HK-2 (cell line): ENCODE measurements at regions not wholly inside any gene's neighbourhood (a gene's known extent, or its start where the extent isn't known, plus 50 kb on each side); places are given as distances from the start of the nearest gene placed in this dataset.
"Not testable (repeated sequence)": the region's sequence is repeated elsewhere in the genome, so short reads cannot be mapped to it uniquely, and the experiment has no call there.

ENCODE experiments used
- DNase-seq: peaks from one replicate; pipeline ENCODE4 v3.0.0-alpha.2; 2018; ENCODE audit not compliant: unreplicated experiment

GRCh38 chr13:50643060-50643459 is 200.4 kb downstream of the DLEU7 start:
- DNase-seq, result no peak

GRCh38 chr13:50644081-50644871 is 199.2 kb downstream of the DLEU7 start:
- no peak for DNase-seq

GRCh38 chr13:50645092-50645491 is 198.4 kb downstream of the DLEU7 start:
- no peak for DNase-seq

GRCh38 chr13:50646070-50646469 is 197.4 kb downstream of the DLEU7 start:
- no peak for DNase-seq

GRCh38 chr13:50649211-50649610 is 194.3 kb downstream of the DLEU7 start:
- DNase-seq, result no peak

GRCh38 chr13:50650592-50651504 is 192.6 kb downstream of the DLEU7 start:
- DNase-seq, result no peak

- DNase-seq, result no peak
Measured at GRCh38 chr13:50651922-50652321, 191.6 kb downstream of the DLEU7 start.

- no peak for DNase-seq
Measured at GRCh38 chr13:50654331-50654730, 189.2 kb downstream of the DLEU7 start.

- DNase-seq, result not testable (repeated sequence)
Measured at GRCh38 chr13:50661881-50662280, 181.6 kb downstream of the DLEU7 start.

- no peak for DNase-seq
Measured at GRCh38 chr13:50664951-50665350, 178.5 kb downstream of the DLEU7 start.

GRCh38 chr13:50668049-50668448 is 175.4 kb downstream of the DLEU7 start:
- no peak for DNase-seq

- DNase-seq, result no peak
Measured at GRCh38 chr13:50668691-50669271, 174.7 kb downstream of the DLEU7 start.

- no peak for DNase-seq
Measured at GRCh38 chr13:50670272-50670671, 173.2 kb downstream of the DLEU7 start.

GRCh38 chr13:50670847-50671496 is 172.5 kb downstream of the DLEU7 start:
- DNase-seq, result no peak

- no peak for DNase-seq
Measured at GRCh38 chr13:50671497-50671850, 172.0 kb downstream of the DLEU7 start.

- no peak for DNase-seq
Measured at GRCh38 chr13:50672025-50672424, 171.5 kb downstream of the DLEU7 start.

GRCh38 chr13:50675651-50676050 is 167.8 kb downstream of the DLEU7 start:
- no peak for DNase-seq

GRCh38 chr13:50676602-50677001 is 166.9 kb downstream of the DLEU7 start:
- peak; percentile 29 for DNase-seq

GRCh38 chr13:50677258-50677657 is 166.2 kb downstream of the DLEU7 start:
- no peak for DNase-seq

GRCh38 chr13:50677687-50678463 is 165.6 kb downstream of the DLEU7 start:
- DNase-seq, result peak; percentile 26

GRCh38 chr13:50678464-50679162 is 164.9 kb downstream of the DLEU7 start:
- peak; percentile 66 for DNase-seq
